Naive thymus-derived CD4-positive, alpha-beta T cell (primary cell): ENCODE measurements at regions not wholly inside any gene's neighbourhood (a gene's known extent, or its start where the extent isn't known, plus 50 kb on each side); places are given as distances from the start of the nearest gene placed in this dataset.

Experiments used
- ATAC-seq: fragments of 150-1000 bp; cut with Tn5 transposase; 2 replicates; pipeline ENCODE4 v1.10.0; 2021; ENCODE audit warnings: mild to moderate bottlenecking, moderate library complexity
- CTCF ChIA-PET: fragments of 350-600 bp; sonication (Branson Sonifier 250); formaldehyde crosslinking; loops from one replicate; lab custom pipeline; 2021; ENCODE audit warnings: antibody characterized with exemption; lab: Charles Lee
- POLR2A ChIA-PET: fragments of 350-600 bp; sonication (Branson Sonifier 250); formaldehyde crosslinking; loops from one replicate; lab custom pipeline; 2021; ENCODE audit warnings: antibody characterized with exemption, inconsistent platforms; lab: Charles Lee
- DNase-seq, 9 donors: peaks; one replicate each; pipeline versions ENCODE4 v3.0.0 to v3.0.0-alpha.2; 2020 to 2022; ENCODE audit warnings: mixed read lengths in 1 of 9
- H3K27ac ChIP-seq: one replicate; pipeline ENCODE4 v1.7.0; 2013; ENCODE audit warnings: mild to moderate bottlenecking, low read depth, low read length, moderate library complexity
- H3K27me3 ChIP-seq, 2 donors: one replicate each; pipeline ENCODE4 v1.7.0; 2013; ENCODE audit warnings: low read length in 2 of 2, mild to moderate bottlenecking in 2 of 2, moderate library complexity in 2 of 2; ENCODE audit not compliant: control insufficient read depth in 2 of 2, insufficient read depth in 2 of 2
- H3K36me3 ChIP-seq, 3 experiments: 1 replicate in 2 of 3; 2 replicates in 1 of 3; pipeline ENCODE4 v1.7.0; 2013; ENCODE audit warnings: low read length in 3 of 3, mild to moderate bottlenecking in 3 of 3, moderate library complexity in 1 of 3; ENCODE audit not compliant: insufficient read depth in 3 of 3, control insufficient read depth in 2 of 3
- H3K4me1 ChIP-seq, 2 donors: one replicate each; pipeline ENCODE4 v1.7.0; 2013; ENCODE audit warnings: low read length in 2 of 2, mild to moderate bottlenecking in 2 of 2, moderate library complexity in 1 of 2; ENCODE audit not compliant: control insufficient read depth in 2 of 2, insufficient read depth in 2 of 2
- H3K4me3 ChIP-seq: 2 replicates; pipeline ENCODE4 v1.7.0; 2013; ENCODE audit warnings: mild to moderate bottlenecking, low read length
- H3K9me3 ChIP-seq, 3 experiments: 1 replicate in 2 of 3; 2 replicates in 1 of 3; pipeline ENCODE4 v1.7.0; 2013; ENCODE audit warnings: low read length in 3 of 3; ENCODE audit not compliant: control insufficient read depth in 2 of 3
- H3K27ac Mint-ChIP-seq, 9 donors: one replicate each; pipeline ENCODE4 v1.8.0; 2020 to 2022; ENCODE audit warnings: mixed read lengths in 9 of 9, mild to moderate bottlenecking in 8 of 9, moderate library complexity in 5 of 9, inconsistent platforms in 2 of 9
- H3K27me3 Mint-ChIP-seq, 5 donors: one replicate each; pipeline ENCODE4 v1.8.0; 2021 to 2022; ENCODE audit warnings: mixed read lengths in 5 of 5, mild to moderate bottlenecking in 1 of 5
- H3K36me3 Mint-ChIP-seq, 5 donors: one replicate each; pipeline ENCODE4 v1.8.0; 2020 to 2022; ENCODE audit warnings: mixed read lengths in 5 of 5, mild to moderate bottlenecking in 3 of 5, inconsistent platforms in 1 of 5
- H3K4me1 Mint-ChIP-seq, 7 donors: one replicate each; pipeline ENCODE4 v1.8.0; 2020 to 2022; ENCODE audit warnings: mixed read lengths in 7 of 7, mild to moderate bottlenecking in 3 of 7, inconsistent platforms in 1 of 7
- H3K4me3 Mint-ChIP-seq, 10 donors: one replicate each; pipeline ENCODE4 v1.8.0; 2020 to 2022; ENCODE audit warnings: mild to moderate bottlenecking in 10 of 10, mixed read lengths in 10 of 10, moderate library complexity in 6 of 10, inconsistent platforms in 2 of 10
- H3K9me3 Mint-ChIP-seq, 11 donors: one replicate each; pipeline ENCODE4 v1.8.0; 2020 to 2022; ENCODE audit warnings: mixed read lengths in 11 of 11, mild to moderate bottlenecking in 4 of 11, inconsistent platforms in 1 of 11, moderate library complexity in 1 of 11
- intact Hi-C, 2 donors: fragments of 100-400 bp; cut with micrococcal nuclease; formaldehyde crosslinking; loops; one replicate each; pipeline ENCODE4 v1.15.1; 2023

DNA sequence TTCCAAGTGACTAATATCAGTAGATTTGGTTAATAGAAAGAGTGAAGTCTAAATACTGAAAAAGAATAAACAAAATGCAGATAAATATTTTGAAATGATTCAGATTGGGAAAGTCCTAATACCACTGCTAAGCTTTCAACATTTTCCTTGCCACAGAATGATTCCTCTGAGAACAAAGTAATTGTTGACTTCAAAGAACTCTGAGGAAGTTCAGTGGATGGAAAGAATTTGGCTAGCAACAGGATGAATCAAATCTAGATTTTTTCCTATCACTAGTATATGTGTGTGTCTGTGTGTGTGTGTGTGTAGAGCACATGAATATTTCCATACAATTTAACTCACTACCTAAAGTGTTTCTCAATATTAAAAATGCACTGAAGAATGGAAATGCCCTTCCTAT is 107.9 kb upstream of the PREP start:
- H3K4me3 Mint-ChIP-seq: no peak overlapping the region
- Histone ChIP-seq H3K27me3 (no peaks in the 10 kb centered on the region), H3K36me3 (no peaks in the 10 kb centered on the region), H3K4me1 (no peaks in the 10 kb centered on the region), H3K9me3 (no peaks in the 10 kb centered on the region), H3K4me3 (no peak overlapping the region), H3K27ac (no peak overlapping the region)
- intact Hi-C loops: no loop called here
- H3K9me3 Mint-ChIP-seq: peaks cover 0 to 5% (median 0%) of the 10 kb centered on the region in 11 donors
- ATAC-seq: no peak
- POLR2A ChIA-PET: no interaction called here
- peaks cover 0 to 10% (median 0%) of the 10 kb centered on the region in 7 donors for H3K4me1 Mint-ChIP-seq
- H3K27ac Mint-ChIP-seq: no peak overlapping the region
- peaks cover 0 to 6% (median 0%) of the 10 kb centered on the region in 5 donors for H3K36me3 Mint-ChIP-seq
- peaks cover 6 to 30% (median 18%) of the 10 kb centered on the region in 5 donors for H3K27me3 Mint-ChIP-seq
- CTCF ChIA-PET: interaction anchor here (1.1 kb wide), 1 partner anchor 224 kb away, joined by 3 read pairs; no protein-coding TSS in a partner anchor
- no peak for DNase-seq

DNA sequence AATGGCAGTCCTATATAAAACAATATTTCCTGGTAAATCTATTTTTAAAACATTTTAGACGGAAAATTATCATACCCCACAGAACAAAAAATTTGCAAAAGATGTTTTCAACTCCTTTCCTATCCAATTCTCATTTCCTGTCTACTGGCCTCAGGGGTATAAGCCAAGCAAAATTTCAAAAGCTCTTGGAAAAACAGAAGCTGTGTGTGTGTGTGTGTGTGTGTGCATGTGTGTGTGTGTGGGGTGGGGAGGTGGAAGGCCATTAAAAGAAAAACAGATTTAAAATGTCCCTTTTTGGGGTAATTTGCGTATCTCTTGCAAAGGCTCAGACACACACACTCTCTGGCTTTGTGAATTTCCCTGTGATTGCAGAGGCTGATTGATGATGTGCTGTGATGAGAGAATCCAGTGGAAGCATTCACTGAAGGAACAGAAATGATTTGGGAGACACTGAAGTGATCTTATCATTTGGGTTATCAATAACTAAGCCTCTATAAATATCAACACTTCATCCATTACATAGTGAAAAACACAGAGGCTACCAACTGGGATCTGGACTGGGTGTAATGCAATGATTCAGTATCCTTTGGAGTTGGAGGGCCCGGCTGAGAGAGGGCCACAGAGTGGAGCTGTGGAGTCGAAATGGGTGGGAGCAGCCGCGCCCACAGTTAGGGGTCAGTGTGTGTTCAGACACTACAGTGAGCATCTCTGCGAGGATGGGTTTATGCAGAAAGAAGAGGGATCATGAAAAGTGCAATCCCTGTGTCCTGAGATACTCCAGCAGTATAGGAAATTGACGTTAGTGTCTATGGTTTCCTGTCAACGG is 106.8 kb upstream of the PREP start:
- Histone ChIP-seq H3K36me3 (no peaks in the 10 kb centered on the region), H3K27me3 (no peaks in the 10 kb centered on the region), H3K9me3 (no peaks in the 10 kb centered on the region), H3K4me3 (no peak overlapping the region), H3K27ac (no peak overlapping the region), H3K4me1 (no peaks in the 10 kb centered on the region)
- peaks cover 0 to 3% (median 0%) of the 10 kb centered on the region in 11 donors for H3K9me3 Mint-ChIP-seq
- no peak overlapping the region for H3K4me3 Mint-ChIP-seq
- H3K4me1 Mint-ChIP-seq: peaks cover 0 to 10% (median 0%) of the 10 kb centered on the region in 7 donors
- DNase-seq: no peak
- intact Hi-C loops: no loop called here
- POLR2A ChIA-PET: no interaction called here
- no peak overlapping the region for H3K27ac Mint-ChIP-seq
- ATAC-seq: no peak
- H3K36me3 Mint-ChIP-seq: no peaks in the 10 kb centered on the region
- H3K27me3 Mint-ChIP-seq: peaks cover 6 to 26% (median 17%) of the 10 kb centered on the region in 5 donors
- CTCF ChIA-PET: no interaction called here

DNA sequence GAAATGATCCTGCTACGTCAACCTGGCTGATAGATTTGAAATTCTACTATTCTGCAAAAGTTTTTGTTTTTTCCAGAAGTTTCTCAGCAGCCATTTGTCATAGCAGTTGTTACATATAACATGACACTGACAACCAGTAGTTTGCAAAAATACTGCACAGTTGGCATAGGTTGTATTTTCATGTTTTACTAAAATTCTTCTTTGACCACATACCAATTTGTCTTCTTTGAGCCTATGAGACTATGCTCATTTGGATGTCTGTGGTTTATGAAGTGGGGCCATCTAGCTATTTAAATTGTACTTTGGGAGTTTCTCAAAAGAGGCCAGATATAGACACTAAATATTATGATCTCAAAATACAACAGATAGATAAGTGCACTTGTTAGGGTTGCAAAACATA is 104.9 kb upstream of the PREP start:
- no peaks in the 10 kb centered on the region for H3K9me3 ChIP-seq

DNA sequence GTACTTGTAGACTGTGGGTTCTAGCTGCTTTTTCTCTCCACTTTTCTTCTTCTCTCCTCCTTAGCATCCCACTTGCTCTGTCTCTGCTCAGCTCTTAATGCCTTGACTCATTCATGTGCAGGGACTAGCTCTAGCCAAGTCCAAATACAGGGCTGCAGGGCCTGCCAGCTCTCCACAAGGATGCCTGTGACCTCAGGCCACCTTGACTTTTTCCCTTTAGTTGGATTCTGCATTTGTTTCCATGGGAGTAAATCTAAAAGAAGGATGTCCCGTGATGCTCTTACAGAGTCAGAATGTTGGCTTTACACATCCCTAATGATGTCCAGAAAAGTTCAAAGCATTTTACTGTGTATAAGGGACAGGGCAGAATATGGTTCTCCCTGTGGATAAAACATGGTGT is 101.8 kb upstream of the PREP start:
- no peaks in the 10 kb centered on the region for H3K36me3 ChIP-seq
- H3K4me3 ChIP-seq: no peak overlapping the region
- H3K4me1 ChIP-seq: no peaks in the 10 kb centered on the region
- Mint-ChIP-seq H3K9me3 (peaks cover 0 to 7% (median 0%) of the 10 kb centered on the region in 11 donors), H3K36me3 (peaks cover 0 to 4% (median 0%) of the 10 kb centered on the region in 5 donors), H3K4me1 (peaks cover 0 to 4% (median 0%) of the 10 kb centered on the region in 7 donors), H3K27me3 (peaks cover 6 to 35% (median 13%) of the 10 kb centered on the region in 5 donors), H3K27ac (no peak overlapping the region), H3K4me3 (no peak overlapping the region)
- no peak for ATAC-seq
- H3K27me3 ChIP-seq: no peaks in the 10 kb centered on the region
- no peak for DNase-seq
- intact Hi-C loops: no loop called here
- no peaks in the 10 kb centered on the region for H3K9me3 ChIP-seq
- ChIA-PET POLR2A (no interaction called here), CTCF (no interaction called here)
- H3K27ac ChIP-seq: no peak overlapping the region

More for the DNA sequence above, 104.9 kb upstream of the PREP start:
- H3K36me3 ChIP-seq: no peaks in the 10 kb centered on the region
- H3K4me3 ChIP-seq: no peak overlapping the region
- intact Hi-C loops: no loop called here
- Mint-ChIP-seq H3K27ac (no peak overlapping the region), H3K27me3 (peaks cover 6 to 29% (median 17%) of the 10 kb centered on the region in 5 donors), H3K4me3 (no peak overlapping the region), H3K9me3 (peaks cover 0 to 3% (median 0%) of the 10 kb centered on the region in 11 donors), H3K36me3 (no peaks in the 10 kb centered on the region), H3K4me1 (peaks cover 0 to 10% (median 0%) of the 10 kb centered on the region in 7 donors)
- H3K27ac ChIP-seq: no peak overlapping the region
- ATAC-seq (no peak), DNase-seq (no peak)
- ChIA-PET CTCF (no interaction called here), POLR2A (no interaction called here)
- H3K4me1 ChIP-seq: no peaks in the 10 kb centered on the region
- H3K27me3 ChIP-seq: no peaks in the 10 kb centered on the region

DNA sequence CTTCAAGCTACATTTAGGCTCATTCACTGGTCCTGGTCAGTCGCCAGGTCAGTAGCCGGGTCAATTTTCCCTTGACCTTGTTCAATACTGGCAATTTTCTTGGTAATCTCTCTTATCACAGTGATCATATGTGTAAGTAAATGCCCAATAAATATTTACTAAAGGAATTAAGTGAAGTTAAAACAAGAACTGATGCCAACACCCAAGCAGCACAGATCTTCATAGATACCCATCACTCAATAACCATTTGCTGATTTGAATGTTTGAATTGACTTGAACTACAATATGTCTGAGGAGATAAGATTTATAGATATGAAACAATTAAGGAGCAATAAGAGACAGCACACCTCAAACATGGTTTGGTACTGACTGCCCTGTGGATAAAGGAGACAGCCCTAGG is 100.8 kb upstream of the PREP start:
- H3K4me3 Mint-ChIP-seq: no peak overlapping the region
- POLR2A ChIA-PET: no interaction called here

DNA sequence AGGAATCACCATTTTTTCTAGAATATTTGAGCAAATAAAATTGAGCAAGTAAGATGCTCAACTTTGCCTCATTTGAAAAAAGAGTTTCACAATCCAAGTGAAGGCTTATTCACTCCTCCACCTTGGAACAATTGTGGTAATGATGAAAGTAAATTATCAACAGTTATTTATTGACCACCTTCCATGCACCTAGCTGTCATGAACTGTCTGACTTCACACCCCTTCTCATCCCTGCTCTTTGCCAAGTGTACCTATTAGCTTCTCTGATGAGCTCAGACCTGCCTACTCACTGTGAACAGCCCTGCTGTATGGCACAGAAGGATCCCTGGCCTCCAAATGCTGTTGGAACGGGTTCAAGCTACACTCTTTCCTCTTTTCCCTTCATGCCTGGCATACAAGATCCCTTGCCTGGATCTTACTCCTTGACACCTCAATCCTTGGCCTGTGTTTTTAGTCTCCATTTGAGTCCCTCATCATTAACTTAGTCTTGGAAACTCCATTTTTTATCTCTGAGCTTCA is 99.0 kb upstream of the PREP start:
- Mint-ChIP-seq H3K27me3 (peaks cover 6 to 33% (median 12%) of the 10 kb centered on the region in 5 donors), H3K27ac (no peak overlapping the region), H3K4me1 (no peaks in the 10 kb centered on the region), H3K9me3 (peaks cover 0 to 7% (median 0%) of the 10 kb centered on the region in 11 donors), H3K36me3 (peaks cover 0 to 6% (median 0%) of the 10 kb centered on the region in 5 donors), H3K4me3 (no peak overlapping the region)
- intact Hi-C loops: no loop called here
- ChIA-PET POLR2A (no interaction called here), CTCF (no interaction called here)
- Histone ChIP-seq H3K36me3 (no peaks in the 10 kb centered on the region), H3K4me1 (no peaks in the 10 kb centered on the region), H3K27me3 (no peaks in the 10 kb centered on the region), H3K27ac (no peak overlapping the region), H3K9me3 (no peaks in the 10 kb centered on the region), H3K4me3 (no peak overlapping the region)
- no peak for DNase-seq
- ATAC-seq: no peak

More for the DNA sequence above, 100.8 kb upstream of the PREP start:
- ATAC-seq (no peak), DNase-seq (no peak)
- Histone ChIP-seq H3K27me3 (no peaks in the 10 kb centered on the region), H3K4me3 (no peak overlapping the region), H3K36me3 (no peaks in the 10 kb centered on the region), H3K27ac (no peak overlapping the region), H3K4me1 (no peaks in the 10 kb centered on the region), H3K9me3 (no peaks in the 10 kb centered on the region)
- peaks cover 0 to 4% (median 0%) of the 10 kb centered on the region in 7 donors for H3K4me1 Mint-ChIP-seq
- peaks cover 0 to 7% (median 0%) of the 10 kb centered on the region in 11 donors for H3K9me3 Mint-ChIP-seq
- H3K36me3 Mint-ChIP-seq: peaks cover 0 to 4% (median 0%) of the 10 kb centered on the region in 5 donors
- no peak overlapping the region for H3K27ac Mint-ChIP-seq
- intact Hi-C loops: no loop called here
- CTCF ChIA-PET: no interaction called here
- H3K27me3 Mint-ChIP-seq: peaks cover 6 to 35% (median 12%) of the 10 kb centered on the region in 5 donors
